Neutrophil (primary cell): ENCODE measurements at regions not wholly inside any gene's neighbourhood (a gene's known extent, or its start where the extent isn't known, plus 50 kb on each side); places are given as distances from the start of the nearest gene placed in this dataset.

Experiments used
- H3K27ac ChIP-seq: fragments of 200-600 bp; sonication (generic); 2 replicates; pipeline ENCODE4 v1.5.1; 2016; ENCODE audit warnings: mild to moderate bottlenecking, moderate library complexity
- H3K27me3 ChIP-seq: fragments of 200-600 bp; sonication (generic); 2 replicates; pipeline ENCODE4 v1.6.0; 2016; ENCODE audit warnings: mild to moderate bottlenecking
- H3K36me3 ChIP-seq: fragments of 200-600 bp; sonication (generic); 2 replicates; pipeline ENCODE4 v1.5.1; 2017
- H3K4me1 ChIP-seq, 2 experiments: fragments of 200-600 bp in 1 of 2; sonication (generic) in 1 of 2; 1 replicate in 1 of 2; 2 replicates in 1 of 2; pipeline versions ENCODE4 v1.5.1 to v1.6.1; 2013 to 2016; ENCODE audit warnings: low read depth in 1 of 2, low read length in 1 of 2, mild to moderate bottlenecking in 1 of 2, moderate library complexity in 1 of 2; ENCODE audit not compliant: control insufficient read depth in 1 of 2, insufficient read depth in 1 of 2
- H3K4me3 ChIP-seq, 2 experiments: fragments of 200-600 bp in 1 of 2; sonication (generic) in 1 of 2; 1 replicate in 1 of 2; 2 replicates in 1 of 2; pipeline ENCODE4 v1.5.1; 2013 to 2016; ENCODE audit warnings: low read depth in 1 of 2, low read length in 1 of 2, mild to moderate bottlenecking in 1 of 2, moderate library complexity in 1 of 2
- H3K9me3 ChIP-seq: fragments of 200-600 bp; sonication (generic); 2 replicates; pipeline ENCODE4 v1.5.1; 2016
- TF ChIP-seq, protein P1 (sequence below): fragments of 200-600 bp; sonication (generic); IDR thresholded peaks from 2 replicates; pipeline ENCODE4 v1.5.1; 2016; ENCODE audit warnings: antibody characterized with exemption

DNA sequence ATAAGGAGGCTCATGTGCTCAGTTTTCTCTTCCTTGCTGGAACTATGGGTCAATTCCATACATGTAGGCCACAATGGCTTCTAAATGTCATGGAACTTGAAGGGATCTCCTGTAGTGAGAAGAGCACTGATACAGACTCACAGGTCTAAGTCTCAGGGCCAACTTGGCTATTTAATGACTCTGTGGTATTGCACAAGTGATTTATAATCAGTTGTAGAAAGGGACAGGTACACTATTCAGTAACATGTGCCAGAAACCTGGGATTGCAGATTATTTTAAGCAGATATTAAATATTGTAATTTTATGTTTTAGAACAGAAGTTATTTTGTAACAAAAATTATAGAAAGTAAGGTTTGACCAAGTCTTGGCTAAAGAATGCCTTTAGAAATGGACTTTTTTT, 241.5 kb upstream of the PIK3R1 start:
- H3K9me3 ChIP-seq, result no peaks in the 10 kb centered on the region
- H3K27me3 ChIP-seq, result no peaks in the 10 kb centered on the region
- no peaks in the 10 kb centered on the region for H3K4me1 ChIP-seq
- TF ChIP-seq, protein P1, sequence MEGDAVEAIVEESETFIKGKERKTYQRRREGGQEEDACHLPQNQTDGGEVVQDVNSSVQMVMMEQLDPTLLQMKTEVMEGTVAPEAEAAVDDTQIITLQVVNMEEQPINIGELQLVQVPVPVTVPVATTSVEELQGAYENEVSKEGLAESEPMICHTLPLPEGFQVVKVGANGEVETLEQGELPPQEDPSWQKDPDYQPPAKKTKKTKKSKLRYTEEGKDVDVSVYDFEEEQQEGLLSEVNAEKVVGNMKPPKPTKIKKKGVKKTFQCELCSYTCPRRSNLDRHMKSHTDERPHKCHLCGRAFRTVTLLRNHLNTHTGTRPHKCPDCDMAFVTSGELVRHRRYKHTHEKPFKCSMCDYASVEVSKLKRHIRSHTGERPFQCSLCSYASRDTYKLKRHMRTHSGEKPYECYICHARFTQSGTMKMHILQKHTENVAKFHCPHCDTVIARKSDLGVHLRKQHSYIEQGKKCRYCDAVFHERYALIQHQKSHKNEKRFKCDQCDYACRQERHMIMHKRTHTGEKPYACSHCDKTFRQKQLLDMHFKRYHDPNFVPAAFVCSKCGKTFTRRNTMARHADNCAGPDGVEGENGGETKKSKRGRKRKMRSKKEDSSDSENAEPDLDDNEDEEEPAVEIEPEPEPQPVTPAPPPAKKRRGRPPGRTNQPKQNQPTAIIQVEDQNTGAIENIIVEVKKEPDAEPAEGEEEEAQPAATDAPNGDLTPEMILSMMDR, result no peak
- H3K27ac ChIP-seq, result no peak overlapping the region
- H3K4me3 ChIP-seq, result no peak overlapping the region
- no peaks in the 10 kb centered on the region for H3K36me3 ChIP-seq

DNA sequence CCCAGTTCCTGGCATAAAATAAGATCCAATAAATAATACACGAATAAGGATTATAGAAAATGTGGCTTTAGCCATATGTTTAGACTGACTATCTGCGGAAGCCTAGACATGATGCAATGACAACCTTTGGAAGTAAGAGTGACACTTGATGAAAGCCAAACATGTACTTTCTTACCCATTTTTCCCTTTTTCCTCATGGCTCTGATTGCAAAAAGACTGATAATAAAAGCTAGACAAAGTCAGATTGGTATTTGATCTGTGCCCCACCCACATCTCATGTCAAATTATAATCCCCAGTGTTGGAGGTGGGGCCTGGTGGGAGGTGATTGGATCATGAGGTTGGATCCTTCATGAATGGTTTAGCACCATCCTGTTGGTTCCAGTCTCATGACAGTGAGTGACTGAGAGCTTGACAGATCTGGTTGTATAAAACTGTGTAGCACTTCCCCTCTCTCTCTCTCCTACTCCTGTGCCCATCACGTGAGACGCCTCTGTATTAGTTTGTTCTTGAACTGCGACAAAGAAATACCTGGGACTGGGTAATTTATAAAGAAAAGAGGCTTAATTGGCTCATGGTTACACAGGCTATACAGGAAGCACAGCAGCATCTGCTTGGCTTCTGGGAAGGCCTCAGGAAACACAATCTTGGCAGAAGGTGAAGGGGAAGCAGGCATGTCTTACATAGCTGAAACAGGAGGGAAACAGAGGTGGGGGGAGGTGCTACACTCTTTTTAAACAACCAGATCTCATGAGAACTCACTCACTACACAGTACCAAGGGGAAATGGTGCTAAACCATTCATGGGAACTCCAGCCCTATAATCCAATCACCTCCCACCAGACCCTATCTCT, 243.4 kb upstream of the PIK3R1 start:
- TF ChIP-seq, protein P1, result no peak
- H3K4me3 ChIP-seq, result no peak overlapping the region
- no peaks in the 10 kb centered on the region for H3K36me3 ChIP-seq

DNA sequence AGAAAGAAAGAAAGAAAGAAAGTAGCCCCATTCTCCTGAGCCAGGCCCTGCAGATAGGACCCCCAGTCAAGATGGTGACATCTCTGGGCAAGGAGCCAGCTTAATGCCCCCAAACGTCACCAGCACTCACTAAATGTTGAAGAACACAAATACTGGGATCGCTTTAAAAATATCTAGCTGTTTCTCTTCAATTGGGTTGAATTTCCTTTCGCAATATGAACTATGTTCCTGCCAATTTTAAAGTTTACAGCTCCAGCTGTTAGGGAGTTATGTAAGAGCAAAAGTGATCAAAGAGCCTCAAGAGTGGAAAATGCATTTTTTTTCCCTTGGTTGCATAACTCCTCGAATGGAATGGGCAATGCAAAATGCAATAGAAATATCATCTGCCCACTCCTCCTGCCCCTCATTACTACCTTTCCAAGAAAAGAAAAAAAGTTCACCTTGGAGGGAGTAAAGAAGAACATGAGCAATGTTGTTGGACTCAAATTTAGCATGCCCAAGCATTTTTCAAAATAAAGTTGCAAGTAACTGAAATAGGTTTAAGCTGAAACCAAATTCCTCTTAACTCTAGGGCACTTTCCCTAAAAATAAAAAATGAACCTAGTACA, 244.2 kb upstream of the PIK3R1 start:
- Histone ChIP-seq H3K4me1 (no peaks in the 10 kb centered on the region), H3K36me3 (no peaks in the 10 kb centered on the region), H3K4me3 (no peak overlapping the region), H3K27ac (no peak overlapping the region), H3K9me3 (no peaks in the 10 kb centered on the region), H3K27me3 (no peaks in the 10 kb centered on the region)
- TF ChIP-seq, protein P1, result no peak

More for the DNA sequence above, 243.4 kb upstream of the PIK3R1 start:
- H3K9me3 ChIP-seq, result no peaks in the 10 kb centered on the region
- H3K27ac ChIP-seq, result no peak overlapping the region
- no peaks in the 10 kb centered on the region for H3K4me1 ChIP-seq
- no peaks in the 10 kb centered on the region for H3K27me3 ChIP-seq

DNA sequence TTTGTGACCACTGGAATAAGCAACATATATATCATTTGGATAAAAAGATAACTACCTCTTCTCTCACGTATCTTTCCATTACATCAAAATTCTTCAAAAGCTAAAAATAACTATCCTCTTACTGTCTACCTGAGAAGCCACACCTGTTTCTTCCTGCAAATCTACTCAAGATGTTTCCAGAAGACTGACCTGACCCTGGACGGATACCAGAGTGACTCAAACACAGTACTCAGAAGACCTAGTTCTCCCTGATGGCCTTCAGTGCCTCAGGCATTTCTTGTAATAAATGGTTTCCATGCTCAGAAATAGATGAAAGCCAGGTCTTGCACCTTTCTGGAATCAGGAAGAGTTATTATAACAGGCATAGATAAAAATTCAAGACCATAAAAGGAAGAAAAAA, 245.9 kb upstream of the PIK3R1 start:
- H3K4me1 ChIP-seq, result no peaks in the 10 kb centered on the region

DNA sequence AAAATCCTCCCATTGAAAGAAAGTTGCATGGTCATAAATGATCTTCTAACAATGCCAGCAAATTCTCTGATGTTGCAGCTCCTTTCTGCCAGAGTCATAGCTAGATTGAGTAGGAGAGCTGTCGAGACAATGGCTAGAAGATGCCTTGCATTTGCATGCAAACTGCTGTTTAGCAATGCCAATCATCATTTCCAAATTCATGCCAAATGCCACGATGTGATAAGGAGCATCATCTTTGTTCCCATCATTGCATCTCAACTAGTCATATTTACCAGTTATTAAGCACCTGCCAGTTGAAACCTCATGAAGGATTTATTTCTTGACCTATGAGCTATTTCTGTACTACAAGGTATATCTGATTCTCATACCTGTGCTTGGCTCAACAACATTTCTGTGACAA, 246.4 kb upstream of the PIK3R1 start:
- Histone ChIP-seq H3K27me3 (no peaks in the 10 kb centered on the region), H3K27ac (no peak overlapping the region), H3K4me1 (no peaks in the 10 kb centered on the region), H3K9me3 (no peaks in the 10 kb centered on the region), H3K36me3 (no peaks in the 10 kb centered on the region), H3K4me3 (no peak overlapping the region)
- TF ChIP-seq, protein P1, result no peak

More for the DNA sequence above, 245.9 kb upstream of the PIK3R1 start:
- H3K27ac ChIP-seq, result no peak overlapping the region
- H3K9me3 ChIP-seq, result no peaks in the 10 kb centered on the region
- no peaks in the 10 kb centered on the region for H3K27me3 ChIP-seq
- H3K4me3 ChIP-seq, result no peak overlapping the region
- H3K36me3 ChIP-seq, result no peaks in the 10 kb centered on the region
- TF ChIP-seq, protein P1, result no peak
